Kidney tubule cell (primary cell): ENCODE measurements at regions not wholly inside any gene's neighbourhood (a gene's known extent, or its start where the extent isn't known, plus 50 kb on each side); places are given as distances from the start of the nearest gene placed in this dataset.
"Not testable (repeated sequence)": the region's sequence is repeated elsewhere in the genome, so short reads cannot be mapped to it uniquely, and the experiment has no call there.

ENCODE experiments used
- DNase-seq: peaks from one replicate; pipeline ENCODE4 v3.0.0-alpha.2; 2018; ENCODE audit warnings: low spot score

GRCh38 chr10:28733245-28733644 is 55.9 kb downstream of the BAMBI start:
- no peak for DNase-seq

GRCh38 chr10:28733647-28734046 is 56.3 kb downstream of the BAMBI start:
- DNase-seq = no peak

DNA sequence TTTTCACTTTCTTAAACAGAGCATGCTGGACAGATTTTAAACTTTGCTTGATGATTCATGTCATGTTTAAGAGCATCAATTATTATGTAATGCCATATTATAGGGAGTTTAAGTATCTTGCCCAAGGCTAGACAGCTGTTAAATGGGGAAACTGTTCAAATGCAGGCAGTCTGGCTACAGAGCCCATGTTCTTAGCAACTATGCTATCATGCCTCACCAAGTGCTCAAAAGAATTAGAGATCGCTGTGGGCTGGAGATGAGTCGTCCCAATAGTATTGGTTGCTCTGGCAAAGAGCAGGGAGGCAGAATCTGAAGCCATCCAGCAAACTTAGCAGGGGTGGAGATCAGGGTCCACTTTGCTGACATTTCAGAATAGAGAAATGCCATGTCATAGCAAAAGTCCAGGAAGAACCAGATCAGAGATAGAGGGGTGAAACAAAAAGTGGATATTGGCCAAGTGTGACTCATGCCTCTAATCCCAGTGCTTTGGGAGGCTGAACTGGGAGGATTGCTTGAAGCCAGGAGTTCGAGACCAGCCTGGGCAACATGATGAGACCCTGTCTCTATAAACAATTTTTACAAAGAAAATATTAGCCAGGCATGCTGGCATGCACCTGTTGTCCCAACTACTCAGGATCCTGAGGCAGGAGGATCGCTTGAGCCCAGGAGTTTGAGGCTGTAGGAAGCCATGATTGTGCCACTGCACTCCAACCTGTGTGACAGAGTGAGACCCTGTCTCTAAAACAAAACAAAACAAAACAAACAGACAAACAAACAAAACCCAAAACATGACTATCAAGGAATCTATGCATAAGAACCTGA is 57.8 kb downstream of the BAMBI start:
- peak; percentile 96 for DNase-seq

- no peak for DNase-seq
Measured at GRCh38 chr10:28737096-28737495, 59.8 kb downstream of the BAMBI start.

GRCh38 chr10:28738200-28738599 is 60.9 kb downstream of the BAMBI start:
- DNase-seq = no peak

GRCh38 chr10:28743576-28743975 is 66.3 kb downstream of the BAMBI start:
- no peak for DNase-seq

DNA sequence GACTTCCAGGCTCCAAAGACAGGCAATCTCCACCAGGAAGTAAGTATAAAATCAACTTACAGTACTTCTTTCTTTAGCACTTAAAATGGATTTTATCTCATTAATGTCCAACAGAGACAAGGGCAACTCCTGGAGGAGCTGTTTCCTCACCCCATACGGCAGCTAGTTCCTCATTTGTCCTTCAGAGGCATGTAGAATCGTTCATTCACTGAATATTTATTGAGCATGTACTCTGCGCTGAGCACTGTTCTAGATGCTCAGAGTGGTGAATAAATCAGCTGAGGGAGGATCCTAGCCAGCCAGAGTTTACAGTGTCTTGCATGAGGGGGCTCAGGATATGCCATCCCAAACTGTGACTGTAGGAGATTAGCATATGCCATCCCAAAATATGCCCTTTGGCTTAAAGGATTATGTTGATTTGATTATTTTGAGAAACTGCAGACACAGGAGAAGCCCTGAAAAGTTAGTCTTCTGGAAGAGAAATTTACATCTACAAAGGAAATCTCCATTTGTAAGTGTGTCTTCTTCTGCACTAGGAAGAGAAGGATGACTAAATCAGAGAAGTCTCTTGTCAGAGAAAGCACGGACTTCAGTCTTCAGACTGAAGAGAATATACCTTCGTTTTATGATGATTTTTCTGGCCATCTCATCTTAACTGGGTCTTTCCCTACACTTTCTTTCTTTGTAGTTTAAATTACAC is 66.9 kb downstream of the BAMBI start:
- no peak for DNase-seq

- DNase-seq = peak; percentile 89
Measured at GRCh38 chr10:28754930-28755718, 77.8 kb downstream of the BAMBI start.

- DNase-seq = peak; percentile 46
Measured at GRCh38 chr10:28761084-28761846, 83.9 kb downstream of the BAMBI start.

DNA sequence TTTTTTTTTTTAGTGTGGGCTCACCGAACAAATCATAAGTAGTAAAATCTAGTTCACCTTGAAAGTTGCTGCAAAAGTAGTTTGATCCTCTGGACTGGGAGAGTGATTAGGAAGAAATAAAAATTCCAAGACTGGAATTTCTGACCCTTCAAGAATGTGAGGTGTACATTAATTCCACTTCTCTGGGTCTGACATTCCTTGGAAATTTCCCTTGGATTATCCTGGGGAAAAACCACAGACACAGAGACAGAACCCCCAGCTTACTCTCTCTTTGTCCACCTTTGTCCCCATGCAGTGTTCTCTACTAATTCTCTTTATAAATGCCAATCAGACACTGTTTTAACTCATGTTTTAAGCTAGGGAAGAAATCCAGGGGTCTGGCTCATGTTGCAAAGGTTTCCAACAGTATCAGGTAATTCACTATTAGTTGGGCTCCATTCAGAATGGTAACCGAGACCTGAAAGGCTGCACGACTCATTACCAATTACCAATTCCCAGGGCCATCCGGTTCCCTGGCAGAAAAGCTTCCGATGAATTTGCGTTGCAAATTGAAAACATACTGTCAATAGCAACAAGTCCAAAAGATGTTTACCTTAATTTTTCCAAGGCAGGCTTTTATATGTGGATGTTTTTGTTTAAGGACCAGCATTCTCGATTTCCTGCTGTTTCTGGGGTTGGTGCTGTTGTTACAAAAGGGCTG is 86.3 kb downstream of the BAMBI start:
- DNase-seq = peak; percentile 64

- no peak for DNase-seq
Measured at GRCh38 chr10:28765641-28766040, 88.3 kb downstream of the BAMBI start.

GRCh38 chr10:28768227-28768626 is 90.9 kb downstream of the BAMBI start:
- peak; percentile 8 for DNase-seq

DNA sequence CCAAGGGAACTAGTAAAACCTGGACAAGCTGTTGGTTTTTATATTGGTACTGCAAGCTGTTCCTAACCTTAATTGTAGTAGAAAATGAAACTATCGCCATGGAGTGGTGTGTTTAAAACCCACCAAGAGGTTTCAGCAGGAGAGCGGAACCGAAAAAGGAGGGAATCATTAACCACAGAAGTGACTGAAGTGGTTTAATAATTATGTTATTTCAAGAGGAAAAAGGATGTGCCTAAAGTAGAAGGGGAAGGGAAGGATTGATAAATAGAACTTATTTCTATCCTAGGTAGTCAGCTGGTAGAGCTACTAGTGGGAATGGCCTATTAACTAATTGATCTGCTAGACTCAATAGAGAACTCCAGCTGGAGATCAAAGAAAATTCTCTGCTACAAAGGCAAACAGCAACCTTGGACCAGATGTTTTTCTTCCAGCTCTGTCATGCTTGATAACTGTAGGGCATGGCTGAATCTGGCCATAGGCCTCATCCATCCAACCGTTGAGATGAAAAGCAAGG is 91.8 kb downstream of the BAMBI start:
- DNase-seq = peak; percentile 79

- not testable (repeated sequence) for DNase-seq
Measured at GRCh38 chr10:28771580-28772090, 94.3 kb downstream of the BAMBI start.

GRCh38 chr10:28774051-28774995 is 97.0 kb downstream of the BAMBI start:
- peak; percentile 7 for DNase-seq

GRCh38 chr10:28775773-28776172 is 98.5 kb downstream of the BAMBI start:
- DNase-seq = no peak

DNA sequence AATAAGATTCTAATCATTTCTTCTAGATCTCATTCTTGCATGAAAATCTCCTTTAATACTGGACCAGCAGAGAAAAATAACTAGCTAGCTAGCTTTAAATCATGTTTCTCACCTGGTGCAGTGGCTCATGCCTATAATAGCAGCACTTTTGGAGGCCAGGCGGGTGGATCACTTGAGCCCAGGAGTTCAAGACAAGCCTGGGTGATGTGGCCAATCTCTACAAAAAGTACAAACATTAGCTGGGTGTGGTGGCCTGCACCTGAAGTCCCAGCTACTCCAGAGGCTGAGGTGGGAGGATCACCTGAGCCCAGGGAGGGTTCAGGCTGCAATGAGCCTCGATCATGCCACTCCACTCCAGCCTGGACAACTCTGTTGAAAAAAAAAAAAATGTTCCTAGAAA is 99.2 kb downstream of the BAMBI start:
- no peak for DNase-seq

- DNase-seq = peak; percentile 55
Measured at GRCh38 chr10:28777911-28778310, 100.6 kb downstream of the BAMBI start.

DNA sequence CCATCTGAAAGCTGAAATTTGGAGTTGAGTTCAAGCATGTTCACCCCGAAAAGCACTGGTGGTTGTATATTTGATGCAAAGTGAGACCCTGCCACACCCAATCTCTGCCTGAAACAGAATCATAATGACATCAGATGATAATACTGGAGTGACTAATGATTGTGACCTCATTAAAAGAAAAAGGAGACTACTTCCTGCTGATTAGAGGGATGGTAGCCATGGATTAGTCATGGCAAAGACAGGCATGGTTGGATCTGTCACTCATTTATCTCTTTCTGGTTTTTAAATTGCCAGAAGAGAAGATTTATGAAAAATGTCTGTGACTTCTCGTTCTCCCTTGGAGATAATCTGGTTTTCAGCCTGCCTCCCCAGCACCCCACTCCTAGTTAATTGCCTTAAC is 101.2 kb downstream of the BAMBI start:
- peak; percentile 81 for DNase-seq

- no peak for DNase-seq
Measured at GRCh38 chr10:28781296-28781695, 104.0 kb downstream of the BAMBI start.
